Breast epithelium (tissue), 3 donors: ENCODE measurements at regions not wholly inside any gene's neighbourhood (a gene's known extent, or its start where the extent isn't known, plus 50 kb on each side); places are given as distances from the start of the nearest gene placed in this dataset.

Experiments used
- POLR2A ChIP-seq: fragments of 450-650 bp; IDR thresholded peaks from one replicate; pipeline ENCODE4 v1.6.1; 2016; ENCODE audit warnings: antibody characterized with exemption, mild to moderate bottlenecking, moderate library complexity
- POLR2AphosphoS5 ChIP-seq, 3 donors: sonication (generic); formaldehyde crosslinking; IDR thresholded peaks; one replicate each; pipeline ENCODE4 v1.6.1; 2017; ENCODE audit warnings: antibody characterized with exemption in 3 of 3

DNA sequence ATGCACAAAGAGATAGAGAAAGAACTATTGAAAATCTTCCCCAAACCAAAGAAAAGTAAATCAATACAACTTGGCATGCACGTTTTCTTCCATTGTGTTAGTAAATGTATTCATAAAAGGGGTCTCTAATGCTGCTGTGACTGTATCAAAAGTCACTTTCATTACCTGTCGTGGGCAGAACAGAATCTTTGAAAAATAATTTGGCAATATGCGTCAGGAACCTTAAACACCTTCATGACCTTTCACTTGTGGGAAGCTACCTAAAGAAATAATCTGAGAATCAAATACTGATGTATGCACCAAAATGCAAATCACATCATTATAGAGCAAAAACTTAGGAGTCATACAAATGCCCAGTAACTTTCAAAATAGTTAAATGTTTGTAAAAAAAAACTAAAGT is 105.3 kb downstream of the ARL4C start:
- TF ChIP-seq POLR2AphosphoS5 (IDR thresholded peaks at IDR 0.05), result no peak
- no peak for TF ChIP-seq POLR2A
